KMS-11 (cell line): ENCODE measurements at regions not wholly inside any gene's neighbourhood (a gene's known extent, or its start where the extent isn't known, plus 50 kb on each side); places are given as distances from the start of the nearest gene placed in this dataset.

Experiments
- H2AFZ ChIP-seq: fragments of 200-600 bp; sonication (generic); 2 replicates; pipeline ENCODE4 v1.6.1; 2016; ENCODE audit warnings: antibody characterized with exemption, mixed run types, low read depth
- H3K27ac ChIP-seq: fragments of 200-600 bp; sonication (generic); 2 replicates; pipeline ENCODE4 v1.6.1; 2016; ENCODE audit warnings: mild to moderate bottlenecking, mixed run types
- H3K27me3 ChIP-seq: fragments of 200-600 bp; sonication (generic); 2 replicates; pipeline ENCODE4 v1.6.1; 2017; ENCODE audit warnings: mild to moderate bottlenecking, low read depth, mixed run types, moderate library complexity; ENCODE audit not compliant: insufficient read depth
- H3K36me3 ChIP-seq: fragments of 200-600 bp; sonication (generic); 2 replicates; pipeline ENCODE4 v1.6.1; 2017; ENCODE audit warnings: mild to moderate bottlenecking, mixed run types; ENCODE audit not compliant: insufficient read depth
- H3K4me1 ChIP-seq: fragments of 200-600 bp; sonication (generic); 2 replicates; pipeline ENCODE4 v1.6.1; 2016; ENCODE audit warnings: mild to moderate bottlenecking, low read depth, mixed run types; ENCODE audit not compliant: poor library complexity, severe bottlenecking
- H3K4me2 ChIP-seq: fragments of 200-600 bp; sonication (generic); 2 replicates; pipeline ENCODE4 v1.7.0; 2016; ENCODE audit warnings: mild to moderate bottlenecking, mixed run types
- H3K4me3 ChIP-seq: fragments of 200-600 bp; sonication (generic); IDR thresholded peaks from 2 replicates; pipeline ENCODE4 v1.6.1; 2017; ENCODE audit warnings: low read depth, low read length, mixed read lengths; ENCODE audit not compliant: insufficient read depth
- H3K79me2 ChIP-seq: fragments of 200-600 bp; sonication (generic); 2 replicates; pipeline ENCODE4 v1.6.1; 2016; ENCODE audit warnings: low read depth, mixed run types; ENCODE audit not compliant: insufficient read depth
- H3K9ac ChIP-seq: fragments of 200-600 bp; sonication (generic); 2 replicates; pipeline ENCODE4 v1.6.1; 2016; ENCODE audit warnings: mild to moderate bottlenecking, mixed run types
- H4K20me1 ChIP-seq: fragments of 200-600 bp; sonication (generic); 2 replicates; pipeline ENCODE4 v1.6.1; 2016; ENCODE audit warnings: mild to moderate bottlenecking, mixed run types; ENCODE audit not compliant: insufficient read depth
- CTCF ChIP-seq: fragments of 200-600 bp; sonication (generic); conservative IDR thresholded peaks from 2 replicates; pipeline ENCODE4 v1.6.1; 2017; ENCODE audit warnings: low read depth, mild to moderate bottlenecking, antibody characterized with exemption, low read length, moderate library complexity, mixed read lengths

GRCh38 chr14:22276913-22277816, 311.9 kb downstream of the DAD1 start:
- no peak overlapping the region for H2AFZ ChIP-seq
- H3K79me2 ChIP-seq = no peaks in the 10 kb centered on the region
- no peaks in the 10 kb centered on the region for H3K27me3 ChIP-seq
- TF ChIP-seq CTCF = peak; percentile 68
- no peak overlapping the region for H3K4me3 ChIP-seq
- H3K4me2 ChIP-seq = no peak overlapping the region
- H3K36me3 ChIP-seq = no peaks in the 10 kb centered on the region; the same call in 1 of the 2 replicates
- no peak overlapping the region for H3K9ac ChIP-seq
- H3K4me1 ChIP-seq = no peaks in the 10 kb centered on the region
- H4K20me1 ChIP-seq = no peaks in the 10 kb centered on the region
- H3K27ac ChIP-seq = no peak overlapping the region

GRCh38 chr14:22271838-22272799, 316.9 kb downstream of the DAD1 start:
- H3K79me2 ChIP-seq = no peaks in the 10 kb centered on the region
- no peak overlapping the region for H3K27ac ChIP-seq
- H3K4me3 ChIP-seq = no peak overlapping the region
- H3K36me3 ChIP-seq = no peaks in the 10 kb centered on the region; the same call in 1 of the 2 replicates
- no peak overlapping the region for H3K4me2 ChIP-seq
- no peaks in the 10 kb centered on the region for H3K4me1 ChIP-seq
- no peak overlapping the region for H2AFZ ChIP-seq
- H3K27me3 ChIP-seq = no peaks in the 10 kb centered on the region
- no peak overlapping the region for H3K9ac ChIP-seq
- no peak for TF ChIP-seq CTCF
- H4K20me1 ChIP-seq = no peaks in the 10 kb centered on the region

- Histone ChIP-seq H3K9ac (no peak overlapping the region), H3K4me3 (no peak overlapping the region), H2AFZ (no peak overlapping the region), H4K20me1 (no peaks in the 10 kb centered on the region), H3K36me3 (no peaks in the 10 kb centered on the region), H3K4me1 (no peaks in the 10 kb centered on the region), H3K27me3 (no peaks in the 10 kb centered on the region), H3K27ac (no peak overlapping the region), H3K79me2 (no peaks in the 10 kb centered on the region), H3K4me2 (no peak overlapping the region)
- TF ChIP-seq CTCF = no peak
These were observed 320.1 kb downstream of the DAD1 start for GRCh38 chr14:22268875-22269274.

- no peaks in the 10 kb centered on the region for H3K27me3 ChIP-seq
- H4K20me1 ChIP-seq = no peaks in the 10 kb centered on the region
- H3K4me2 ChIP-seq = no peak overlapping the region
- H3K27ac ChIP-seq = no peak overlapping the region
- no peaks in the 10 kb centered on the region for H3K79me2 ChIP-seq
- no peaks in the 10 kb centered on the region for H3K36me3 ChIP-seq
- H2AFZ ChIP-seq = no peak overlapping the region
- no peak overlapping the region for H3K9ac ChIP-seq
- no peak overlapping the region for H3K4me3 ChIP-seq
- TF ChIP-seq CTCF = no peak
- H3K4me1 ChIP-seq = no peaks in the 10 kb centered on the region
These were observed 322.3 kb downstream of the DAD1 start for GRCh38 chr14:22266683-22267082.
